ENCODE measurements at regions not wholly inside any gene's neighbourhood (a gene's known extent, or its start where the extent isn't known, plus 50 kb on each side); places are given as distances from the start of the nearest gene placed in this dataset.

- no peak for DNase-seq
- Histone ChIP-seq H3K27me3 (replicated peaks) (no peaks in the 10 kb centered on the region), H3K4me3 (ENCODE audit: low read depth, low read length) (no peak overlapping the region), H3K27ac (no peak overlapping the region), H3K36me3 (replicated peaks) (no peaks in the 10 kb centered on the region)
- in situ Hi-C loops (cut with HindIII; ENCODE audit: low pct_ligation_motif_present, low sequenced_read_pairs) = no loop called here
- TF ChIP-seq CTCF (IDR thresholded peaks at IDR 0.05; ENCODE audit: low read depth, low read length, missing control alignments) = no peak
These were observed 202.9 kb upstream of the JARID2 start for GRCh38 chr6:15042938-15043337.

GRCh38 chr6:15044146-15044882 lies 201.6 kb upstream of the JARID2 start:
- Histone ChIP-seq H3K27me3 (replicated peaks) (no peaks in the 10 kb centered on the region), H3K27ac (no peak overlapping the region), H3K4me3 (ENCODE audit: low read depth, low read length) (no peak overlapping the region), H3K36me3 (replicated peaks) (no peaks in the 10 kb centered on the region)
- no peak for TF ChIP-seq CTCF (IDR thresholded peaks at IDR 0.05; ENCODE audit: low read depth, low read length, missing control alignments)
- in situ Hi-C loops (cut with HindIII; ENCODE audit: low pct_ligation_motif_present, low sequenced_read_pairs) = no loop called here
- DNase-seq = no peak

- H3K4me3 ChIP-seq (ENCODE audit: low read depth, low read length) = no peak overlapping the region
- no peak for DNase-seq
- in situ Hi-C loops (cut with HindIII; ENCODE audit: low pct_ligation_motif_present, low sequenced_read_pairs) = no loop called here
- H3K27me3 ChIP-seq (replicated peaks) = no peaks in the 10 kb centered on the region
- H3K27ac ChIP-seq = no peak overlapping the region
- H3K36me3 ChIP-seq (replicated peaks) = no peaks in the 10 kb centered on the region
- no peak for TF ChIP-seq CTCF (IDR thresholded peaks at IDR 0.05; ENCODE audit: low read depth, low read length, missing control alignments)
These were observed 200.9 kb upstream of the JARID2 start for GRCh38 chr6:15044948-15045347.

GRCh38 chr6:15046751-15047150 lies 199.1 kb upstream of the JARID2 start:
- Histone ChIP-seq H3K27me3 (replicated peaks) (no peaks in the 10 kb centered on the region), H3K27ac (no peak overlapping the region), H3K4me3 (ENCODE audit: low read depth, low read length) (no peak overlapping the region), H3K36me3 (replicated peaks) (no peaks in the 10 kb centered on the region)
- no peak for DNase-seq
- in situ Hi-C loops (cut with HindIII; ENCODE audit: low pct_ligation_motif_present, low sequenced_read_pairs) = no loop called here
- TF ChIP-seq CTCF (IDR thresholded peaks at IDR 0.05; ENCODE audit: low read depth, low read length, missing control alignments) = no peak

DNA sequence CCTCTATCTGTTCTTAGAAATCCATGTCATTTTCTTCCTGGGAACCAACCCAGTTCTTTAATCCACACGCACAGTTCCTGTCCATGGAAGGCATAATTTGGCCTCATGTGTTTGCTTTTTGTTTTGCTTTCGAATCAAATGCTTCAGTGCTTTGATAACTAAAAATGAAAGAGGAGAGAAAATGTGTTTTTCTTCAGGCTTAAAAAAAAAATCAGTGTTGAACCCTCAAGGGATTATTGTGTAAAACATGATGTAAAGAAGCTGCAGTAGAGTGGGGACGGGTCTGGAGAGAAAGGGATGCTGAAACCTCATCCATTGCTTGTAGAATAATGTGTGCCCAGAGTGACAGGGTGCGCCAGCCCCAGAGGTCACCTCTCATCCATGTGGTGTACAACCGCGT lies 197.5 kb upstream of the JARID2 start:
- no peak for TF ChIP-seq CTCF (IDR thresholded peaks at IDR 0.05; ENCODE audit: low read depth, low read length, missing control alignments)
- Histone ChIP-seq H3K27ac (no peak overlapping the region), H3K4me3 (ENCODE audit: low read depth, low read length) (no peak overlapping the region), H3K27me3 (replicated peaks) (no peaks in the 10 kb centered on the region), H3K36me3 (replicated peaks) (no peaks in the 10 kb centered on the region)
- DNase-seq = no peak
- in situ Hi-C loops (cut with HindIII; ENCODE audit: low pct_ligation_motif_present, low sequenced_read_pairs) = no loop called here
